Stimulated activated effector memory CD8-positive, alpha-beta T cell treated with anti-CD3 and anti-CD28 coated beads, Interleukin-12 subunit alpha, Interleukin-12 subunit beta, amount 100 ng/mL, for 72 hours (primary cell): ENCODE measurements at regions not wholly inside any gene's neighbourhood (a gene's known extent, or its start where the extent isn't known, plus 50 kb on each side); places are given as distances from the start of the nearest gene placed in this dataset.
"Not testable (repeated sequence)": the region's sequence is repeated elsewhere in the genome, so short reads cannot be mapped to it uniquely, and the experiment has no call there.

ENCODE experiments used
- ATAC-seq: fragments of 150-1000 bp; cut with Tn5 transposase; 2 replicates; pipeline ENCODE4 v1.10.0; 2021
- DNase-seq, 2 donors: peaks; one replicate each; pipeline ENCODE4 v3.0.0; 2021 to 2022; ENCODE audit warnings: low spot score in 2 of 2
- H3K27ac Mint-ChIP-seq: one replicate; pipeline ENCODE4 v1.8.0; 2022; ENCODE audit warnings: mild to moderate bottlenecking, mixed read lengths
- H3K36me3 Mint-ChIP-seq: one replicate; pipeline ENCODE4 v1.8.0; 2022; ENCODE audit warnings: mild to moderate bottlenecking, mixed read lengths
- H3K4me1 Mint-ChIP-seq: one replicate; pipeline ENCODE4 v1.8.0; 2022; ENCODE audit warnings: mixed read lengths
- H3K4me3 Mint-ChIP-seq: one replicate; pipeline ENCODE4 v1.8.0; 2022; ENCODE audit warnings: mild to moderate bottlenecking, mixed read lengths
- H3K9me3 Mint-ChIP-seq: one replicate; pipeline ENCODE4 v1.8.0; 2022; ENCODE audit warnings: mixed read lengths

- H3K4me1 Mint-ChIP-seq, ATAC-seq, H3K27ac Mint-ChIP-seq, H3K36me3 Mint-ChIP-seq, DNase-seq, H3K4me3 Mint-ChIP-seq, H3K9me3 Mint-ChIP-seq: not testable (repeated sequence)
These were observed 185.3 kb upstream of the ZNF322 start for GRCh38 chr6:26844823-26845222.

GRCh38 chr6:26857289-26857688 lies 197.7 kb upstream of the ZNF322 start:
- not testable (repeated sequence) for H3K36me3 Mint-ChIP-seq, H3K4me1 Mint-ChIP-seq, H3K4me3 Mint-ChIP-seq, DNase-seq, ATAC-seq, H3K27ac Mint-ChIP-seq, H3K9me3 Mint-ChIP-seq

- not testable (repeated sequence) for H3K36me3 Mint-ChIP-seq, DNase-seq
- ATAC-seq, result peak; percentile 63
These were observed 199.7 kb upstream of the ZNF322 start for GRCh38 chr6:26859067-26859770.

GRCh38 chr6:26859771-26860163 lies 200.2 kb upstream of the ZNF322 start:
- not testable (repeated sequence) for DNase-seq, H3K9me3 Mint-ChIP-seq, H3K27ac Mint-ChIP-seq, H3K4me3 Mint-ChIP-seq, ATAC-seq, H3K4me1 Mint-ChIP-seq, H3K36me3 Mint-ChIP-seq

More at GRCh38 chr6:26859067-26859770, 199.7 kb upstream of the ZNF322 start:
- not testable (repeated sequence) for H3K4me3 Mint-ChIP-seq, H3K27ac Mint-ChIP-seq, H3K4me1 Mint-ChIP-seq, H3K9me3 Mint-ChIP-seq

GRCh38 chr6:26861913-26862312 lies 202.4 kb upstream of the ZNF322 start:
- H3K36me3 Mint-ChIP-seq, H3K4me1 Mint-ChIP-seq, H3K9me3 Mint-ChIP-seq, H3K4me3 Mint-ChIP-seq, DNase-seq, ATAC-seq, H3K27ac Mint-ChIP-seq: not testable (repeated sequence)

- DNase-seq, H3K4me3 Mint-ChIP-seq, H3K4me1 Mint-ChIP-seq, H3K27ac Mint-ChIP-seq, H3K36me3 Mint-ChIP-seq, ATAC-seq, H3K9me3 Mint-ChIP-seq: not testable (repeated sequence)
These were observed 204.1 kb upstream of the ZNF322 start for GRCh38 chr6:26863641-26864040.

- H3K27ac Mint-ChIP-seq, H3K4me3 Mint-ChIP-seq, H3K9me3 Mint-ChIP-seq, H3K4me1 Mint-ChIP-seq, H3K36me3 Mint-ChIP-seq, ATAC-seq, DNase-seq: not testable (repeated sequence)
These were observed 239.2 kb upstream of the ZNF322 start for GRCh38 chr6:26898785-26899184.

GRCh38 chr6:26924206-26924605 lies 264.7 kb upstream of the ZNF322 start:
- H3K36me3 Mint-ChIP-seq, H3K4me3 Mint-ChIP-seq, H3K27ac Mint-ChIP-seq, ATAC-seq, H3K4me1 Mint-ChIP-seq, DNase-seq, H3K9me3 Mint-ChIP-seq: not testable (repeated sequence)

- H3K27ac Mint-ChIP-seq, H3K4me3 Mint-ChIP-seq, H3K4me1 Mint-ChIP-seq, H3K9me3 Mint-ChIP-seq, ATAC-seq, DNase-seq, H3K36me3 Mint-ChIP-seq: not testable (repeated sequence)
These were observed 268.6 kb upstream of the ZNF322 start for GRCh38 chr6:26928190-26928589.

- not testable (repeated sequence) for ATAC-seq, H3K27ac Mint-ChIP-seq, H3K9me3 Mint-ChIP-seq, DNase-seq, H3K4me1 Mint-ChIP-seq, H3K36me3 Mint-ChIP-seq, H3K4me3 Mint-ChIP-seq
These were observed 277.7 kb upstream of the ZNF322 start for GRCh38 chr6:26937258-26937657.

GRCh38 chr6:26951211-26951610 lies 291.7 kb upstream of the ZNF322 start:
- ATAC-seq, H3K4me3 Mint-ChIP-seq, H3K9me3 Mint-ChIP-seq, H3K4me1 Mint-ChIP-seq, DNase-seq, H3K27ac Mint-ChIP-seq, H3K36me3 Mint-ChIP-seq: not testable (repeated sequence)

- DNase-seq (peak; percentile 21 to 75), ATAC-seq (peak; percentile 56)
- H3K36me3 Mint-ChIP-seq, H3K9me3 Mint-ChIP-seq, H3K4me1 Mint-ChIP-seq: not testable (repeated sequence)
- Mint-ChIP-seq H3K4me3 (peak overlapping the region; percentile 72), H3K27ac (peak overlapping the region; percentile 54)
These were observed 291.4 kb upstream of the PRSS16 start for GRCh38 chr6:26956078-26956600.

GRCh38 chr6:26956601-26957184 lies 290.8 kb upstream of the PRSS16 start:
- not testable (repeated sequence) for H3K4me1 Mint-ChIP-seq, H3K36me3 Mint-ChIP-seq, H3K9me3 Mint-ChIP-seq
- peak overlapping the region; percentile 72 for H3K4me3 Mint-ChIP-seq
- H3K27ac Mint-ChIP-seq, result peak overlapping the region; percentile 79
- peak; percentile 72 to 91 for DNase-seq
- ATAC-seq, result peak; percentile 87

GRCh38 chr6:26957399-26958127 lies 289.9 kb upstream of the PRSS16 start:
- ATAC-seq, H3K36me3 Mint-ChIP-seq, H3K9me3 Mint-ChIP-seq, H3K4me1 Mint-ChIP-seq: not testable (repeated sequence)
- Mint-ChIP-seq H3K4me3 (peak overlapping the region; percentile 72), H3K27ac (peak overlapping the region; percentile 79)
- DNase-seq, result peak in 1 of 2 donors; percentile 49

GRCh38 chr6:26961236-26961635 lies 286.3 kb upstream of the PRSS16 start:
- H3K4me3 Mint-ChIP-seq, H3K36me3 Mint-ChIP-seq, H3K9me3 Mint-ChIP-seq, H3K27ac Mint-ChIP-seq, DNase-seq, H3K4me1 Mint-ChIP-seq, ATAC-seq: not testable (repeated sequence)
